ENCODE measurements at regions not wholly inside any gene's neighbourhood (a gene's known extent, or its start where the extent isn't known, plus 50 kb on each side); places are given as distances from the start of the nearest gene placed in this dataset.

DNA sequence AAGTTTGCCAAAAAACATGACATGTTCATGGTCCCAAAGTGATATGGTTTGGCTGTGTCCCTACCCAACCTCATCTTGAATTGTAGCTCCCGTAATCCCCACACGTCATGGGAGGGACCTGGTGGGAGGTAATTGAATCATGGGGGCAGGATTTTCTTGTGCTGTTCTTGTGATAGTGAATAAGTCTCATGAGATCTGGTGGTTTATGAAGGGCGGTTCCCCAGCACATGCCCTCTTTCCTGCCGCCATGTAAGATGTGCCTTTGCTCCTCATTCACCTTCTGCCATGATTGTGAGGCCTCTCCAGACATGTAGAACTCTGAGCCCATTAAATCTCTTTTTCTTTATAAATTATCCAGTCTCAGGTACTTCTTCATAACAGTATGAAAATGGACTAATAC lies 322.1 kb downstream of the MED10 start:
- H3K27ac ChIP-seq: no peak overlapping the region
- TF ChIP-seq CTCF (conservative IDR thresholded peaks at IDR 0.05) (no peak), ZFX (IDR thresholded peaks at IDR 0.05) (no peak)

DNA sequence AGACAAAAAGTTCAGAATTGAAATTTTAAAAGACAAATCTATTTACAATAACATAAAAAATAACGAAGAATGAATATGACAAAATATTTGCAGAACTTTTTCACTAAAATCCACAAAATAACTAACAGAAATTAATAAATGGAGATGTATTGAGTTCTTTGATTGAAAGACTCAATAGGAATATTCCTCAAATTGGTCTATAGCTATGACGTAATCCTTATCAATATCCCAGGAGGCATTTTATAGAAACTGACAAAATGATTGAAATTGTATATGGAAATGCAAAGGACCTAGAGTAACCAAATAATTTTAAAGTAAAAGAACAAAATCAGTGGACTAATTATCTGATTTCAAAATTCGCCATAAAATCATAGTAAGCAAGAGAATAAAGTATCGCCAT lies 328.7 kb downstream of the MED10 start:
- TF ChIP-seq CTCF (conservative IDR thresholded peaks at IDR 0.05): no peak
- TF ChIP-seq ZFX (IDR thresholded peaks at IDR 0.05): no peak
- H3K27ac ChIP-seq: no peak overlapping the region

DNA sequence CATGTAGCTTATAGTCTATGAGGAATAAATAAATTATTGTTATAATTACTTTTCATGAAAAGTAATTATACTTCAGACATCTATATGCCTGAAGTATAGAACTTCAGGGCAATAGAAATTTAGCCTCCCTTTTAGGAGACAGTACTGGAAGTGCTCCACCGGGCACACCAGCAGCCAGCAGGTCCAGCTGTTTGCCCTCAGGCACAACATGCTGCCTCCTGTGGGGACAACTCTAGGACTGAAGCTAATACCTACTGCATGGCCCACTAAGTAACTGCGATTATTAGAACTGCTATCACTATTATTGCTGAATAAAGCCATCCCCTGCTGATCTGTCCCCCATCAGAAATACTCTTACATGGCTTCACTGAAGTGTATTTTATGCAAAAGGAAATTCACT lies 329.6 kb downstream of the MED10 start:
- H3K27ac ChIP-seq: no peak overlapping the region
- no peak for TF ChIP-seq ZFX (IDR thresholded peaks at IDR 0.05)
- no peak for TF ChIP-seq CTCF (conservative IDR thresholded peaks at IDR 0.05)

DNA sequence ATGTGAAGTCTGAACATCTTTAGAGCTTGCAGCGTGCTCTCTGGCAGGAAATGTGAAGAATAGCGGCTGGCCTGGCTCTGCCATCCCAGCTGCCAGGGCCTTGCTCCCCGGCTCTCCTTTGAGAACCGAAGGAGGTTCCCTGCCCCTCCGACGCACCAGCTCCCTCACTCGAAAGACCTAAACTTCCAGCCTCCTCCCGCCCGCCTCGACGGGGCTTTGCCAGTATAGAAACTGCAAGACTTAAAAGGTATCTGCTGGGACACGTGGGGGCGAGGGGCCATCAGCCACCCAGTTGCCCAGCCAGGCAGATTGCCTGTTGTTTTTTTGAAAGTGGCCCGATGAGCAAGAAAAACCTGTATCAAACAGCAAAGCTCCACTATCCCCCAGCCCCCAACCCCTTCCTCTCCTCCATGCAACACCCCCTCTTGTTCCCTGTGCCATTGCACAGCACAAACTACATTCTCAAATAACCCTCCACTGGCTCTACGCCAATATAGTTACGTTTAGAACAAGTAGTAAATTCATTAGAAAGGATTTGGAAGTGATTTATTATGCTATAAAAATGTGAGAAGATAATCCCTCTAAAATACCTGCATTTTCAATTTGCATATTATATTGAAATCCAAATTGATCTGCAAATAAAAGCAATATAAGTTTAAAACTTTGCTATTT lies 331.9 kb downstream of the MED10 start:
- TF ChIP-seq ZFX (IDR thresholded peaks at IDR 0.05) (no peak), CTCF (conservative IDR thresholded peaks at IDR 0.05) (no peak)

DNA sequence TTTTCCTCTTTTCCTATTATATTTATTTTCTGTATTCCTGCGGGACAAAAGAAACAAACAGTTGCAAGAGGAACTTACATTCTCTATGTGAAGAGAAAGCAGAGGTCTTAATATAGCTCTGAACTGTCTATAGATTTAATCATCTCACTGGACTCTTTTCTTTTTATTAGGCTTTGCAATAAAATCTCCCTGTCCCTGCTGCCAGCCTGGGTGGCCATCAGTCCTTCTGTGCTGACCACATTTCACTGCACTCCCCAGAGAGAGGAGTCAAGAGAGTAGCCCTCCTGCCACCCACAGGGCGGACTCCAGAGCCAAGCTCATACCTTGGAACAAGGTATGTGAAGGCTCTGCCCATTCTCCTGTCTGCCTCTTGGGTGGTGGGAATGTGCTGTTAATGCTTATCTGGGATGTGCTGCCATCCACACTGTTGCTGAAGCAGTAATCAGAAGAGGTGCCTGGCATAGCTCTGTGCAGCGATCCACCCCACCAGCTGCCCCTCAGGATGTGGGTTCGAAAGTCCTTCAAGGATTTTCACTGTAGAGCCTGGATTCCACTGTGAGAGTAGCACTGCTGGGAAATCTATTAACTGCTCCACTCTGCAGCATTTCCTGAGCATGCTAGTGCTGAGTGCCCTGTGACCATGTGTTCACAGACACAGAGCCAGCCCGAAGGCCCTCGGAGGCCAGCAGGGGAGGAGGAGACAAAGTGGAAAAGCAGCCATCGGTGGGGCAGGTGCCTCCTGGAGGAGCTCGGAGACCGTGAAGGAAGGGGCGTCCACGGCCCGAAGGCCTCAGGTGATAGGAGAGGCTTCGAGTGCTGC lies 334.6 kb downstream of the MED10 start:
- TF ChIP-seq ZFX (IDR thresholded peaks at IDR 0.05) (no peak), CTCF (conservative IDR thresholded peaks at IDR 0.05) (no peak)
- no peak overlapping the region for H3K27ac ChIP-seq

More for the DNA sequence above, 331.9 kb downstream of the MED10 start:
- H3K27ac ChIP-seq: no peak overlapping the region

DNA sequence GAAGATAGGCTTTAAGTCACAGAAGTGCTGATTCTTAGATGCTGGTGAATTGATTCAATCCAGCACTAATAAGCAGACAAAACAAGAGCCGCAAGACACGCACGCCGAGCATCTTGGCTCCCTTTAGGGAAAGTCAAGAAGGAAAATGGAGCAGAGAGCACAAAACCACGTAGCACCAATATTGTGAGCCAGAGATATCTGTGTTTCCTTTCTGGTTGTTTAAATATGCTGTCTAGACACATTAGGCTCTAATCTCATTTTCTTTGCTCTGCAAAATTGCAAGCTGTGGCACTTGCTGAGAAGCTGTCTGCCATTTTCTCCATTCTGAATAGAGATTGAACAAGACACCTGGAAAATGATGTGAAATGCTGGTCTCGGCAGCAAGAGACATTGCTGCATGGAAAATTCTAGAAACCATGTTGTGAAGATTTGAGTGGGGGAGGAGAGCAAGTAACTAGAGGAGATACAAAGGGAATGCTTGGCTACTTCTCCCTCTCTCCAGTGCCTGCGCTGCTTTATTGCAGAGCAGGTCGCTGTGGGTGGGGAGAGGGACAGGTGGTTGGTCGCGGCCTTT lies 336.3 kb downstream of the MED10 start:
- TF ChIP-seq CTCF (conservative IDR thresholded peaks at IDR 0.05): no peak
- no peak for TF ChIP-seq ZFX (IDR thresholded peaks at IDR 0.05)
- H3K27ac ChIP-seq: no peak overlapping the region

DNA sequence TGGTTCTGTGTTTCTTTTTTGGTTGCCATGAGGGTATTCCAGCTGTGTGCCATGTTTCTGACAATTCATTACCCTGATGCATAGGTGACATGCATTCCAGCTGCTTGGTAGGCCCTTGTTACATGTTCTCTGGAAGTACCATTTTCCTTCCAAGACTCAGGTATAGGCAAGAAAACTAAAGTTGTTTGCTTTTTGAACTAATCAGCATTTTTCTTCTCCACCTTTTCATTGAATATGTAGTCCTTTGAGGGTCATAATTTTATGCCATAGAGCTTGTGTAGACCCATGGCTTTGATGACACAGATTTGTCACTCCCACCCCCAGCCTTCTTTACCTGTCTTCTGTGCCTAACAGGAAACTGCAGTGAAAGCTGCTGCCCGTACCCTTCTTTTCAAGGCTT lies 339.2 kb downstream of the MED10 start:
- TF ChIP-seq CTCF (conservative IDR thresholded peaks at IDR 0.05) (no peak), ZFX (IDR thresholded peaks at IDR 0.05) (no peak)

More for the DNA sequence above, 339.2 kb downstream of the MED10 start:
- H3K27ac ChIP-seq: no peak overlapping the region
